B cell (primary cell): ENCODE measurements at regions not wholly inside any gene's neighbourhood (a gene's known extent, or its start where the extent isn't known, plus 50 kb on each side); places are given as distances from the start of the nearest gene placed in this dataset.

ENCODE experiments used
- ATAC-seq: fragments of 200-7000 bp; cut with Tn5 transposase; one replicate; pipeline ENCODE4 v1.10.0; 2021; ENCODE audit warnings: low read depth, mild to moderate bottlenecking, moderate number of reproducible peaks, moderate library complexity
- CTCF ChIA-PET: fragments of 350-600 bp; sonication (Branson Sonifier 250); formaldehyde crosslinking; loops from one replicate; lab custom pipeline; 2021; ENCODE audit warnings: antibody characterized with exemption, inconsistent platforms; lab: Charles Lee
- POLR2A ChIA-PET: fragments of 350-600 bp; sonication (Branson Sonifier 250); formaldehyde crosslinking; loops from one replicate; lab custom pipeline; 2021; ENCODE audit warnings: antibody characterized with exemption; lab: Charles Lee
- DNase-seq: peaks from one replicate; pipeline ENCODE4 v3.0.0; 2013
- H2AFZ ChIP-seq: 2 replicates; pipeline ENCODE4 v1.6.1; 2012; ENCODE audit warnings: mild to moderate bottlenecking, low read depth, low read length; ENCODE audit not compliant: insufficient read depth, poor library complexity, severe bottlenecking
- H3K27ac ChIP-seq, 2 donors: 1 replicate in 1 of 2; 2 replicates in 1 of 2; pipeline ENCODE4 v1.5.1; 2012 to 2013; ENCODE audit warnings: low read length in 2 of 2, mild to moderate bottlenecking in 2 of 2, moderate library complexity in 1 of 2
- H3K27me3 ChIP-seq, 4 experiments: fragments of 200-600 bp in 1 of 4; sonication (generic) in 1 of 4; replicated peaks in 1 of 4; 1 replicate in 2 of 4; 2 replicates in 2 of 4; pipeline versions ENCODE4 v1.6.1 to v1.7.0; 2013 to 2016; ENCODE audit warnings: low read length in 3 of 4, mild to moderate bottlenecking in 2 of 4, mixed read lengths in 1 of 4, moderate library complexity in 1 of 4; ENCODE audit not compliant: insufficient read depth in 4 of 4, control insufficient read depth in 3 of 4; ENCODE audit errors: control extremely low read depth in 1 of 4
- H3K36me3 ChIP-seq, 2 experiments: replicated peaks in 1 of 2; 1 replicate in 1 of 2; 2 replicates in 1 of 2; pipeline versions ENCODE4 v1.6.1 to v1.7.1; 2013; ENCODE audit warnings: low read length in 1 of 2; ENCODE audit not compliant: insufficient read depth in 2 of 2, control insufficient read depth in 1 of 2; ENCODE audit errors: control extremely low read depth in 1 of 2, extremely low read depth in 1 of 2
- H3K4me1 ChIP-seq, 2 donors: fragments of 200-600 bp in 1 of 2; sonication (generic) in 1 of 2; 1 replicate in 1 of 2; 2 replicates in 1 of 2; pipeline versions ENCODE4 v1.5.1 to v1.6.1; 2013 to 2017; ENCODE audit warnings: low read length in 2 of 2; ENCODE audit not compliant: control insufficient read depth in 2 of 2, insufficient read depth in 2 of 2
- H3K4me2 ChIP-seq: replicated peaks from 2 replicates; pipeline ENCODE3; 2012; ENCODE audit warnings: mild to moderate bottlenecking, low read depth, low read length; ENCODE audit not compliant: poor library complexity, severe bottlenecking
- H3K4me3 ChIP-seq, 5 experiments: fragments of 200-600 bp in 1 of 5; sonication (generic) in 1 of 5; 1 replicate in 3 of 5; 2 replicates in 2 of 5; pipeline versions ENCODE4 v1.5.1 to v1.7.0; 2011 to 2016; ENCODE audit warnings: low read length in 4 of 5, mild to moderate bottlenecking in 4 of 5, low read depth in 2 of 5, control low read depth in 1 of 5, moderate library complexity in 1 of 5; ENCODE audit not compliant: insufficient read depth in 1 of 5; ENCODE audit errors: control extremely low read depth in 1 of 5, extremely low read depth in 1 of 5
- H3K79me2 ChIP-seq: fragments of 200-600 bp; sonication (generic); one replicate; pipeline ENCODE4 v1.6.0; 2016; ENCODE audit warnings: low read length; ENCODE audit not compliant: control insufficient read depth, insufficient read depth
- H3K9ac ChIP-seq: fragments of 200-600 bp; sonication (generic); 2 replicates; pipeline ENCODE4 v1.6.1; 2017; ENCODE audit warnings: mild to moderate bottlenecking, low read length, moderate library complexity
- H3K9me3 ChIP-seq, 3 donors: one replicate each; pipeline versions ENCODE4 v1.6.1 to v1.7.1; 2013; ENCODE audit warnings: low read length in 2 of 3; ENCODE audit not compliant: control insufficient read depth in 2 of 3, insufficient read depth in 1 of 3; ENCODE audit errors: control extremely low read depth in 1 of 3
- H4K20me1 ChIP-seq: 2 replicates; pipeline ENCODE4 v1.6.0; 2012; ENCODE audit warnings: mild to moderate bottlenecking, low read length; ENCODE audit not compliant: insufficient read depth, control insufficient read depth, poor library complexity, severe bottlenecking
- H3K27ac Mint-ChIP-seq: one replicate; pipeline ENCODE4 v1.8.0; 2021; ENCODE audit warnings: mixed read lengths
- H3K27me3 Mint-ChIP-seq: one replicate; pipeline ENCODE4 v1.8.0; 2021; ENCODE audit warnings: mixed read lengths
- H3K4me1 Mint-ChIP-seq: one replicate; pipeline ENCODE4 v1.8.0; 2021; ENCODE audit warnings: mixed read lengths
- H3K4me3 Mint-ChIP-seq: one replicate; pipeline ENCODE4 v1.8.0; 2021; ENCODE audit warnings: mixed read lengths
- H3K9me3 Mint-ChIP-seq: one replicate; pipeline ENCODE4 v1.8.0; 2022; ENCODE audit warnings: mixed read lengths; ENCODE audit not compliant: insufficient read depth
- CTCF ChIP-seq: fragments of 200-600 bp; IDR thresholded peaks from one replicate; pipeline ENCODE4 v1.8.0; 2022; ENCODE audit warnings: antibody characterized with exemption, mild to moderate bottlenecking
- EZH2 ChIP-seq: IDR thresholded peaks from 2 replicates; pipeline ENCODE4 v1.6.1; 2012; ENCODE audit warnings: borderline replicate concordance, low read depth, mild to moderate bottlenecking, moderate library complexity, low read length; ENCODE audit not compliant: insufficient read depth, poor library complexity, severe bottlenecking
- intact Hi-C: fragments of 100-400 bp; cut with micrococcal nuclease; formaldehyde crosslinking; loops from one replicate; pipeline ENCODE4 v1.10.0; 2022

- Histone ChIP-seq H3K9ac (no peak overlapping the region), H3K27me3 (no peaks in the 10 kb centered on the region), H3K27ac (no peak overlapping the region), H3K9me3 (no peaks in the 10 kb centered on the region), H3K4me3 (no peak overlapping the region), H2AFZ (no peak overlapping the region), H3K79me2 (no peaks in the 10 kb centered on the region), H4K20me1 (no peaks in the 10 kb centered on the region), H3K4me1 (no peaks in the 10 kb centered on the region), H3K36me3 (no peaks in the 10 kb centered on the region), H3K4me2 (no peak overlapping the region)
- Mint-ChIP-seq H3K4me3 (no peak overlapping the region), H3K27ac (no peak overlapping the region), H3K27me3 (no peaks in the 10 kb centered on the region), H3K9me3 (peaks cover 2% of the 10 kb centered on the region), H3K4me1 (no peaks in the 10 kb centered on the region)
- ATAC-seq (no peak), DNase-seq (no peak)
- TF ChIP-seq CTCF, result no peak
- no peak for TF ChIP-seq EZH2
- ChIA-PET POLR2A (no interaction called here), CTCF (no interaction called here)
- intact Hi-C loops, result no loop called here
These were observed 255.4 kb downstream of the TBX18 start for GRCh38 chr6:84508981-84509380.

- Mint-ChIP-seq H3K27ac (no peak overlapping the region), H3K9me3 (peaks cover 2% of the 10 kb centered on the region), H3K4me1 (no peaks in the 10 kb centered on the region), H3K27me3 (no peaks in the 10 kb centered on the region), H3K4me3 (no peak overlapping the region)
- Histone ChIP-seq H3K27ac (no peak overlapping the region), H3K79me2 (no peaks in the 10 kb centered on the region), H3K4me3 (no peak overlapping the region), H3K4me2 (no peak overlapping the region), H3K4me1 (no peaks in the 10 kb centered on the region), H3K9me3 (peaks cover 0 to 4% (median 0%) of the 10 kb centered on the region in 3 donors), H4K20me1 (no peaks in the 10 kb centered on the region), H2AFZ (no peak overlapping the region), H3K27me3 (no peaks in the 10 kb centered on the region), H3K36me3 (no peaks in the 10 kb centered on the region), H3K9ac (no peak overlapping the region)
- no peak for ATAC-seq
- no peak for DNase-seq
- intact Hi-C loops, result no loop called here
- TF ChIP-seq EZH2 (no peak), CTCF (no peak)
- ChIA-PET POLR2A (no interaction called here), CTCF (no interaction called here)
These were observed 256.1 kb downstream of the TBX18 start for GRCh38 chr6:84508334-84508733.
